ENCODE measurements at regions not wholly inside any gene's neighbourhood (a gene's known extent, or its start where the extent isn't known, plus 50 kb on each side); places are given as distances from the start of the nearest gene placed in this dataset.

DNA sequence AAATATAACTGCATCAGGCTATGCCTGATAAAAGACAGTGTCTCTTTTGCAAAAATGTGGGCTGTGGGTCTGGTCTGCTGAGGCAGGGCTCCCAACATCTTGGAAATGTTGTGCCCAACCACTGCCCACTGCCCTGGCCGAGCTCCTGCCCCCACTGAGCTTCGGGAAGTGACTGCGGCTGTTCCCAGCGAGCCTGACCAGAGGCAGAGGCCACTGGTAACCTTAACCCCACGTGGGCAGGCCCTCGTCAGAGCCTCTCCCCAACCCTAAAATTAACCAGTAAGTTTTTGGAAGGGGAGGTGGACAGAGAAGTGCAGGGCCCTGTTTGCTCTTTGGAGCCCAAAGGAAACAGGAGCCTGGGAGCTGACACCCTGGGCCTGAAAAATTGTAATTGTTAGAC lies 225.9 kb downstream of the MAFB start:
- TF ChIP-seq, protein P1, sequence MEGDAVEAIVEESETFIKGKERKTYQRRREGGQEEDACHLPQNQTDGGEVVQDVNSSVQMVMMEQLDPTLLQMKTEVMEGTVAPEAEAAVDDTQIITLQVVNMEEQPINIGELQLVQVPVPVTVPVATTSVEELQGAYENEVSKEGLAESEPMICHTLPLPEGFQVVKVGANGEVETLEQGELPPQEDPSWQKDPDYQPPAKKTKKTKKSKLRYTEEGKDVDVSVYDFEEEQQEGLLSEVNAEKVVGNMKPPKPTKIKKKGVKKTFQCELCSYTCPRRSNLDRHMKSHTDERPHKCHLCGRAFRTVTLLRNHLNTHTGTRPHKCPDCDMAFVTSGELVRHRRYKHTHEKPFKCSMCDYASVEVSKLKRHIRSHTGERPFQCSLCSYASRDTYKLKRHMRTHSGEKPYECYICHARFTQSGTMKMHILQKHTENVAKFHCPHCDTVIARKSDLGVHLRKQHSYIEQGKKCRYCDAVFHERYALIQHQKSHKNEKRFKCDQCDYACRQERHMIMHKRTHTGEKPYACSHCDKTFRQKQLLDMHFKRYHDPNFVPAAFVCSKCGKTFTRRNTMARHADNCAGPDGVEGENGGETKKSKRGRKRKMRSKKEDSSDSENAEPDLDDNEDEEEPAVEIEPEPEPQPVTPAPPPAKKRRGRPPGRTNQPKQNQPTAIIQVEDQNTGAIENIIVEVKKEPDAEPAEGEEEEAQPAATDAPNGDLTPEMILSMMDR (IDR thresholded peaks at IDR 0.05), result no peak
- TF ChIP-seq POLR2A (IDR thresholded peaks at IDR 0.05) (no peak), EP300 (IDR thresholded peaks at IDR 0.05) (no peak)

Measured in ovary (tissue), 3 donors.